HG03064 (cell line): ENCODE measurements at regions not wholly inside any gene's neighbourhood (a gene's known extent, or its start where the extent isn't known, plus 50 kb on each side); places are given as distances from the start of the nearest gene placed in this dataset.
"Not testable (repeated sequence)": the region's sequence is repeated elsewhere in the genome, so short reads cannot be mapped to it uniquely, and the experiment has no call there.

Source experiments
- ATAC-seq: cut with Tn5 transposase; IDR thresholded peaks from one replicate; pipeline ENCODE4 v1.9.1; 2021; ENCODE audit warnings: low read depth; ENCODE audit not compliant: unreplicated experiment

DNA sequence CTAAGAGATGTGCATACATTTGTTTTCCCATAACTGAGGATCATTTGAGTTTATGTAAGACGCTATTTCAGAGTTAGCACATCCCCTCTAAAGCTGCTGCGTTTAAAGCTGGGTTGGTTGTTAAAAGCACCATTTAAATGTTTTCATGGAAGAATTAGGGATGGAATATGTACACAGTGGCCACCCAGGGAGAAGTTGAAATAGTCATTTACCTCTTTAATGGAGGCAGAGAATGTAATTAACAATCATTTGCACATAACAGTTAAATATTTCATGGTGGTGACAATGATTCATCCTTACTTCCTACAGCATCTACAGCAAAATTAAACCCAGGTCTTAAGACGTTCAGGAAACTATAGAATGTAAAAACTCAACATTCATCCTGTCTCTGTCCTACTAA is 100.3 kb downstream of the KIF4B start:
- no peak for ATAC-seq

DNA sequence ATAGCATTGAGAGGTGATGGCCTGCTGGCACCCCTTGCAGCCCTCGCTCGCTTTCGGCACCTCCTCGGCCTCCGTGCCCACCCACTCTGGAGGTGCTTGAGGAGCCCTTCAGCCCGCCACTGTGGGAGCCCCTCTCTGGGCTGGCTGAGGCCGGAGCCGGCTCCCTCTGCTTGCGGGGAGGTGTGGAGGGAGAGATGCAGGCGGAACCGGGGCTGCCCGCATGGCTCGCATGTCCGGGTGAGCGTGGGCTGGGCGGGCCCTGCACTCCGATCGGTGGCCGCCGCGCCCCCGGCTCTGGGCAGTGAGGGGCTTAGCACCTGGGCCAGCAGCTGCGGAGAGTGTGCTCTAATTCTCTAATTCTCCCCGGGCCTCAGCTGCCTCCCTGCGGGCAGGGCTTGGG is 101.1 kb downstream of the KIF4B start:
- ATAC-seq = no peak

- ATAC-seq = no peak
Observed at GRCh38 chr5:155116456-155117251, 103.1 kb downstream of the KIF4B start.

GRCh38 chr5:155125551-155126095 is 112.1 kb downstream of the KIF4B start:
- no peak for ATAC-seq

DNA sequence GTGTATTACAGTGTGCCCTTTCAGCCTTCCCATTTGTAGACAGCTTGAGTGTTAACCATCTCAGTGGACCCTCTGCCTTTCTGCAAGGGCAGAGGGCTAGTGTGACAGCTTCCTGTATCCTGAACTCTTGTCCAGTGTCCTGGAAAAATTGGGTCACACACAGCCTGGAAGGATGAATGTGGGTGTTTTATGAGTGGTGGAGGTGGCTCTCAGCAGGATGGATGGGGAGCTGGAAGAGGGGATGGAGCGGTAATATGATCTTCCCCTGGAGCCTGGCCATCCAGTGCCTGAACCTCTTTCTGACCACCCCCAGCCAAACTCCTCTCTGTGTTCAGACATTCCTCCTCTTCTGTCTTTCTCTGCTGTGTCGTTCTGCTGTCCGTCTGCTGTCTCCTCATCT is 113.0 kb downstream of the KIF4B start:
- no peak for ATAC-seq

DNA sequence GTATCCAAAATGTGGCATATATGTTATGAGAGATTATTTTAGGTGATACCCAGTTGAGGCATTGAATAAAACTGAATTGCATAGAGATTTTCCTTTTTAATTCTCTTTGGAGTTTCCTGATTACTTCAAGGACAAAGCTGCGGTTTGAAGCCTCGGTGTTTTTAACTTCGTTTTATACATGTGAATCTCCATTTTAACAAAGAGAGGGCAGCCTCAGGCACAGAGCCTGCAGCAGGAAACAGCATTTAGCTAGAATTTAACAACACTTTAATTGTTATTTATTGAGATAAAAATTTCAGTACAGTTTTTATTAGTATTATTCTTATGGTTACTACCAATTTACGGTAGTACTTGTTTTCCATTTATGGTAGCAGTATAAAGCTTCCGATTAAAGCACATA is 114.0 kb downstream of the KIF4B start:
- ATAC-seq = no peak

- no peak for ATAC-seq
Observed at GRCh38 chr5:155128786-155129512, 115.4 kb downstream of the KIF4B start.

- no peak for ATAC-seq
Observed at GRCh38 chr5:155129513-155129880, 115.9 kb downstream of the KIF4B start.

GRCh38 chr5:155134130-155134529 is 120.6 kb downstream of the KIF4B start:
- no peak for ATAC-seq

DNA sequence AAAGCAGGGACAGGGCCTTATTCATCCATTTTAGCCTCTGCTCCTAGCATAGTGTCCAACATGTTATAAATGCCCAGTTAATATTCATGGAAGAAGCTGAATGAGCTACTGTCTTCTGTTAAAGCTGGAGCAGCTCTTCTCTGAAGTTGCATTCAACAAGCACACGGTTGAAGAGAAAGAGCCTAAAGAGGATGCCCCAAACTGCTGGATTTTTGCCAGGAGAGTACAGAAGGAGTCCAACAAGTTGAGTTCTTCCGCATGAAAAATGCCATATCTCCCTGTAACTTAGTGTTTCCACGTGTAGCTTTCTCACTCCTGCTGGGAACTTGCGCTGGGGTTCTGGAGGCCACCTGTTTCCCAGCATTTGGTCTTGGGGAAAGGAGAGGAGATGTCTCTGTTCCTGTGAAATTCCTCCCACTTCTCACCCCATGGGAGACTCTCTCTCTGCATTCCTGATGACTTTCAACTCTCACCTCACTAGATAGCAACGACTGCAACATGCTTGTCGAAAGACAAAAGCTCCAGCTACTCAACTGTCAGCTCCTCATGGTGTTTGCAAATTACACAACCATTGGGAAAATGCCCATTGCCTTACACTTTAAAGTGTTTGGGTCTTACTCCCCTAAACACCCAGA is 122.8 kb downstream of the KIF4B start:
- ATAC-seq = no peak

DNA sequence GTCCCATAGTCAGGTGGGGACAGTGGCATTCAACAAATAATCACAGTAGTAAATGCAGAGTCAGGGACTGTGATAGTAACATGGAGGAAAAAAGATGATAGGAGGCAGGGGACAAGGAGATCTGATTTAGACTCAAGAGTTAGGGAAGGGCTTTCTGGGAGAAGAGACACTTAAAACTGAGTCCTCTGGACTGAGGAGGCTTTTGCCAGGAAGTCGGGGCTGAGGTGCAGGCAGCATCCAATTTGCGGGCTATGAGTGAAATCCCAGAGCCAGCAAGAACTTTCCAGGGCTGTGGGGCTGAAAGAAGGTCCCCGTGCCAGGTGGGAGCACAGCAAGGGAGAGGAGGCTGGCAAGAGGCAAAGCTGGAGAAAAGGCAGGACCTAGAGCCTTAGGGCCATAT is 124.1 kb downstream of the KIF4B start:
- ATAC-seq = no peak

- ATAC-seq = no peak
Observed at GRCh38 chr5:155140646-155141045, 127.1 kb downstream of the KIF4B start.

GRCh38 chr5:155144956-155145355 is 131.4 kb downstream of the KIF4B start:
- ATAC-seq = no peak

DNA sequence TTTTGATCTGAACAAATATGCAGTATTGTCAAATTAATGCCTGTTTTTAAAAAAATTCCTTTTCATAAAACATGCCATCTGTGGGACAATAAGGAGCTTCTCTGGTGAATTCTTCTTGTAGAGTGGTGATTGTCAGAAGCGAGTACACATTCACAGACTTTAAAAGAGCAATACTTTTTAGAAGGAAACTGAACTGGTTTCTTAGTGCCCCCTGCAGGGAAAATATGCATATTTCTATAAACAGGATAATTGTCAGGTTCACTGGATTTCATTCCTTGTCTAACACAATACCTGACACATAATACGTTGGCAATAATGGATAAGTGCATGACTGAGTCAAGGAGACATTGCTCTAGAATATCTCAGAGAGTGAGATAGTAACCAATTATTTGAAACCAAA is 133.7 kb downstream of the KIF4B start:
- no peak for ATAC-seq

GRCh38 chr5:155148694-155149093 is 135.1 kb downstream of the KIF4B start:
- ATAC-seq = no peak

GRCh38 chr5:155150012-155150411 is 136.5 kb downstream of the KIF4B start:
- no peak for ATAC-seq

GRCh38 chr5:155154973-155155372 is 141.4 kb downstream of the KIF4B start:
- ATAC-seq = no peak

DNA sequence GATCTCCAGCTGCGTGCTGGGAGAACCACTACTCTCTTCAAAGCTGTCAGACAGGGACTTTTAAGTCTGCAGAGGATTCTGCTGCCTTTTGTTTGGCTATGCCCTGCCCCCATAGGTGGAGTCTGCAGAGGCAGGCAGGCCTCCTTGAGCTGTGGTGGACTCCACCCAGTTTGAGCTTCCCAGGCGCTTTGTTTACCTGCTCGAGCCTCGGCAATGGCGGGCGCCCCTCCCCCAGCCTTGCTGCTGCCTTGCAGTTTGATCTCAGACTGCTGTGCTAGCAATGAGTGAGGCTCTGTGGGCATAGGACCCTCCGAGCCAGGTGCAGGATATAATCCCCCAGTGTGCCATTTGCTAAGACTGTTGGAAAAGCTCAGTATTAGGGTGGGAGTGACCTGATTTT is 149.5 kb downstream of the KIF4B start:
- ATAC-seq = not testable (repeated sequence)

- no peak for ATAC-seq
Observed at GRCh38 chr5:155167736-155168135, 154.2 kb downstream of the KIF4B start.

DNA sequence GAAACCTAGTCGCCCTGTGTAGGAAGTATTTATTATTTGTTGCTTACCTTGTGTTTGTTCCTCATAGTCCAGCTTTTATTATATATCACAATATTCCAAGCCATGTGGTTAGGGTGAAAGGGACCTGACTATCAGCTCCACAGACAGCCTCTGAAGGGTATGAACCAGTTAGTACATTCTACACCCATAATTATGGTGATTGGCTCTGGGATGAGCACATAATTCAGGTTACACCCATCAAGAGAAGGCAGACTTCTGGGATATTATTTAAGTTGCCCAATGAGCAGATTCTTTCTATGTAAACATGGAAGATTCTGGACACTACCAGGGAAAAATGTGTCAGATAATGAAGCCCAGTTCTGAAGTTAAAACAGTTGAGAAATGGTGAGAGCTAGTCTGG is 168.0 kb downstream of the KIF4B start:
- ATAC-seq = no peak

DNA sequence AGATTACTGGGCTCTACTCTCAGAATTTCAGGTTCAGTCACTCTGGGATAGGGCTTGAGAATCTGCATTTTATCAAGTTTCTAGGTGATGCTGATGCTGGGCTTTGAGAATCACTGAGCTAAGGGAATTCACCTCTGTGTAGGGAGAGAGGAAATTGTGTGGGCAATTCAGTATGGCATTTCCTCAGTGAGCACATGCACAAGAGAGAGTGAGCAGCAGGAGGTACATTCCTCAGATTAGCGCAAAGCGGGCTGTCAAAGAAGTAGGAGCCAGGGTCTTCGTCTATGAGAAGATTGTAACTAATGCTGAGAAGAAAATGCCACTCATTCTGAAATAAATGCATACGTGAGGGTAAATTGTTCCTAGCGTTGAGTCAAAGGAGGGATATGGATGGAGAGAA is 175.9 kb downstream of the KIF4B start:
- no peak for ATAC-seq
